ENCODE measurements at regions not wholly inside any gene's neighbourhood (a gene's known extent, or its start where the extent isn't known, plus 50 kb on each side); places are given as distances from the start of the nearest gene placed in this dataset.

DNA sequence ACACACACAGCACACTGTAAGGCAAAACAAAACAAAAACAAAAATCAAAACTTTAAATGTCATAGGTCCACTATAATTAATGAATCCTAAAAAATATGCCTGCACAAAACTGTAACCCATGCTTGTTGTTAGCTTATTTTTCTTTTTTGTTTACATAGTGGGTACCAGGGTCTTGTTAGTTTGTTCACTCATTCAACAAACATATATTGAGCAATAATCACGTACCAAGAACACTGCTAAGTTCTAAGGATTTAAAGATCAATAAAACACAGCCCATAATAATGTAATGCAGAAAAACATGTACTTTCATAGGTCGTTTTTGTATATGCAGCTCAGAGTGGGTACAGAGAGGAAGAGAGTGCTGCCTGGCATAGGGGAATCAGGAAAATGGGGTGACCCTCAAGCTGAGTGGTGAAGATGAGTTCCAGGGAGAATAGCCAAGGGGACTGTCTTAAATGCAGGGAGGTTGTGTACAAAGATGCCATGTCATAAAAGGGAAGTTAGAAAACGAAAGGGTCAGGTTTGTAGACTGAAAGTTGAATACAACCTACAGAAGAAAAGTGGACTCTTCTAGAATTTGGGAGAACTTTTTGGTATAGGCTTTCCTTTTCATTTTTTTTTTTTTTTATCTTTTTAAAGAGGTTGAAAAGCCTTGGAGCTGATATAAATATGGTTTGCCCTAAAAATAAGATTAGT lies 113.3 kb upstream of the TBX18 start:
- 49 to 63% (median 53%) methylated on average over 3 of the region's 3 CpGs for WGBS, 4 donors
- intact Hi-C loops (cut with DNase I) = no loop called here
- DNase-seq = no peak
- Histone ChIP-seq H3K27ac (no peak overlapping the region), H3K9me3 (replicated peaks in 1 of 3) (no peaks in the 10 kb centered on the region), H3K4me1 (replicated peaks in 1 of 2) (no peaks in the 10 kb centered on the region), H3K27me3 (no peaks in the 10 kb centered on the region), H3K4me3 (no peak overlapping the region), H3K36me3 (replicated peaks in 1 of 2) (no peaks in the 10 kb centered on the region)
- TF ChIP-seq POLR2A (IDR thresholded peaks at IDR 0.05) = no peak
- TF ChIP-seq CTCF (IDR thresholded peaks at IDR 0.05) = no peak

DNA sequence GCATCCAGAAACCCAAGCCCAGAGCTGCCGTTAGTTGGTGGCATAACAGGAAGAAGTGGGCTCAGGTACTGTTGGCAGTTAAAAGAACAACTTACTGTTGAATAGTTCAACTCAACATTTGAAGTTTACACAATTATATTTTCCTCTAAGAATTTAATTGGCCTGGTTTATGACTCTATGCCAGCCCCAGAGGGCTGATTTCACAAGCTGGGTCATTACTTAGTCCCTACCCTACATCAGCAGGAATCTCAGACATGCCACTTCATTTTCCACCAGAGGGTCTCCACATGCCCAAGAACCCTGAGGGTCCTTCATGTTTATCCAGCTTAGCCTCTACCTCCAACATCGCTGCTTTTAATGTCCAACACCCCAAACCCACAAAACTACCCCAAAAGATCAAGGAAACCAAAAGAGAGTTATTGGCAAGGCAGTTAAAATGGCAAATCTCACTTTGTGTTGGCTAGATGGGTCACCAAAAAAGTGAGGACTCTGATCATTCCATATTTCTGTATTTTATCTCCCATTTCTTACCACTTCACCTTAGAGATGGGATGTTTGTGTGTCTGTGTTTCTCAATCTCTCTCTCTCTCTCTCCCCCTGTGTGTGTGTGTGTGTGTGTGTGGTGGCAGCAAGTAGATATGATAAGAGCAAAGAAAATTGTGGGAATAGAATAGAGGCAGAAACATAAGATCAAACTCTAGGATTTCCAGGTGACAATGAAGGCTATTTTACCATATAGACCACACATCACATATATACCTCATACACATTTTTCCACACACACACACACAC lies 112.5 kb upstream of the TBX18 start:
- Histone ChIP-seq H3K4me1 (replicated peaks in 1 of 2) (no peaks in the 10 kb centered on the region), H3K36me3 (replicated peaks in 1 of 2) (no peaks in the 10 kb centered on the region), H3K9me3 (replicated peaks in 1 of 3) (no peaks in the 10 kb centered on the region), H3K27me3 (no peaks in the 10 kb centered on the region), H3K4me3 (no peak overlapping the region), H3K27ac (no peak overlapping the region)
- TF ChIP-seq CTCF (IDR thresholded peaks at IDR 0.05) = no peak
- TF ChIP-seq POLR2A (IDR thresholded peaks at IDR 0.05) = no peak
- intact Hi-C loops (cut with DNase I) = no loop called here
- no peak for DNase-seq
- WGBS, 4 donors = 66 to 85% (median 75%) methylated on average over 2 of the region's 2 CpGs

DNA sequence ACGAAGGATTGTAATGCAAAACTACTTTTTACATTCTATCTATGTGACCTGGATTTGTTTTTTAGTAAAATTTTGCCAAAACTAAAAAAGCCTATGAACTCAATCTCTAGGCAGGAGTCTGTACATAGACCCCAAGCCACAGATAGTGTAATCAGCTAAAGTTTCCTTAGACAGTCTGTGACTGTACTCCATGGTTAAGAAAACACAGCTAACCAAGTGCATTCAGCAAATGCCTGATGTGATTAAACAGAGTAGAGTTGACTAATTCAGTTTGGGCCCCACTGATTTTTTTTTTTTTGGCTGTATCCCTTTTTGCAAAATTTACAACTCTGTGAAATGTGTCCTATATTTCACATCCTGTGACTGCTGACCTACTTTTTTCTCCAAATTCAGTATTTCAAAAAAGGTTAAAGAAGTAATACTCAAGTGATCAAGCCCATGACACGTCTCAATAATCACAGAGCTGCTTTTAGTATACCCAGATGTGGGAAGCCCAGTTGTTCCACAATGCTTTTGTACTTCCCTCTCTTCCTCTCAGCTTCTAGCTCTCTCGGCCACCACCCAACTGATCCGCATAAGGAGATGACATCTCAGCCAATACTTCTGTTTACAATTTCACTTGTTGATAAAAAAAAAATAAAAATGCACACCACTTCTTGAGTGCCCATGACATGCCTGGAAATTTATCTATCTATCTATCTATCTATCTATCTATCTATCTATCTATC lies 108.8 kb upstream of the TBX18 start:
- Histone ChIP-seq H3K36me3 (replicated peaks in 1 of 2) (no peaks in the 10 kb centered on the region), H3K27ac (no peak overlapping the region), H3K9me3 (replicated peaks in 1 of 3) (no peaks in the 10 kb centered on the region), H3K4me1 (replicated peaks in 1 of 2) (no peaks in the 10 kb centered on the region), H3K27me3 (no peaks in the 10 kb centered on the region), H3K4me3 (no peak overlapping the region)
- no peak for DNase-seq
- intact Hi-C loops (cut with DNase I) = no loop called here
- no peak for TF ChIP-seq POLR2A (IDR thresholded peaks at IDR 0.05)
- TF ChIP-seq CTCF (IDR thresholded peaks at IDR 0.05) = no peak
- 75 to 81% (median 79%) methylated on average over 4 of the region's 4 CpGs for WGBS, 4 donors

DNA sequence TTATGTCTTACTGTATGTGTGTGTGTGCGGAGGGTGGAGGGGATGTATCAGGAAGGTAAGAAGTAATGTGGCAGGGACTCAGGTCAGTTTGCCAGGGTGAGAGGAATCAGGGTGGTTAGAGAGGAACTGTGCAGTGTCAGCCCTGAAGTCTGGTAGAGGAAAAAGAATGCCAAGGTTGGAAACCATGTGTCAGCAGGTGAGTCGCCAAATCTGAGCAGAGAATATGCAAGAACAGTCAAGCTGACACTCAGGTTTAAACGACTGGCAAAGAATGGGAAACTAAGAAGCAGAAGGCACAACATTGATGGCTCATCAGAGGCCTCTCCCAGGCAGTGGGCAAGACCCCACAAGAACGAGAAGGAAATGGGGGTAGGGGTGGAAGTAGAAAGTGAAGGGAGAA lies 107.5 kb upstream of the TBX18 start:
- Histone ChIP-seq H3K4me1 (replicated peaks in 1 of 2) (no peaks in the 10 kb centered on the region), H3K9me3 (replicated peaks in 1 of 3) (no peaks in the 10 kb centered on the region), H3K4me3 (no peak overlapping the region), H3K27me3 (no peaks in the 10 kb centered on the region), H3K27ac (no peak overlapping the region), H3K36me3 (replicated peaks in 1 of 2) (no peaks in the 10 kb centered on the region)
- intact Hi-C loops (cut with DNase I) = no loop called here
- TF ChIP-seq POLR2A (IDR thresholded peaks at IDR 0.05) = no peak
- no peak for TF ChIP-seq CTCF (IDR thresholded peaks at IDR 0.05)
- WGBS, 4 donors = 57 to 63% (median 58%) methylated on average over 4 of the region's 4 CpGs
- DNase-seq = no peak
